ENCODE measurements at regions not wholly inside any gene's neighbourhood (a gene's known extent, or its start where the extent isn't known, plus 50 kb on each side); places are given as distances from the start of the nearest gene placed in this dataset.

- no peak overlapping the region for H3K9ac ChIP-seq (ENCODE audit: control insufficient read depth, extremely low read depth, insufficient read depth, low read length)
- DNase-seq (ENCODE audit: low read depth, low spot score), result no peak
- H3K27me3 ChIP-seq (ENCODE audit: control insufficient read depth, extremely low read depth, insufficient read depth, low read length), result no peaks in the 10 kb centered on the region
- no peaks in the 10 kb centered on the region for H3K36me3 ChIP-seq (ENCODE audit: control insufficient read depth in 2 of 2, extremely low read depth in 1 of 2, insufficient read depth in 2 of 2, low read length in 2 of 2)
- no peak overlapping the region for H3K4me2 ChIP-seq (ENCODE audit: control insufficient read depth, extremely low read depth, insufficient read depth, low read depth, low read length)
- H3K4me3 ChIP-seq (ENCODE audit: control insufficient read depth in 2 of 3, extremely low read depth in 1 of 3, insufficient read depth in 2 of 3, low read depth in 1 of 3, low read length in 3 of 3), result no peak overlapping the region
- no peaks in the 10 kb centered on the region for H3K4me1 ChIP-seq (ENCODE audit: control insufficient read depth, extremely low read depth, insufficient read depth, low read length)
- H3K9me3 ChIP-seq (ENCODE audit: control insufficient read depth, low read depth, low read length), result peaks cover 8% of the 10 kb centered on the region
- no peaks in the 10 kb centered on the region for H3K9me1 ChIP-seq (ENCODE audit: control insufficient read depth, extremely low read depth, insufficient read depth, low read length)
- no peak overlapping the region for H2AFZ ChIP-seq (ENCODE audit: control insufficient read depth, low read length)
- H3K79me2 ChIP-seq (ENCODE audit: control insufficient read depth, insufficient read depth, low read length), result no peaks in the 10 kb centered on the region
- H4K20me1 ChIP-seq (ENCODE audit: control insufficient read depth, extremely low read depth, insufficient read depth, low read length), result no peaks in the 10 kb centered on the region
- no peak overlapping the region for H3K27ac ChIP-seq (ENCODE audit: control insufficient read depth, insufficient read depth, low read length)
- dilution Hi-C loops (cut with MboI; ENCODE audit: extremely low pct_ligation_motif_present, low sequenced_read_pairs), result no loop called here
- FAIRE-seq, result no peak
- TF ChIP-seq EZH2 (IDR thresholded peaks at IDR 0.05; ENCODE audit: low read length) (no peak), CTCF (optimal IDR thresholded peaks at IDR 0.05 in 1 of 3, IDR thresholded peaks at IDR 0.05 in 1 of 3, conservative IDR thresholded peaks at IDR 0.05 in 1 of 3; ENCODE audit: extremely low read depth in 1 of 3, insufficient read depth in 2 of 3, low read length in 3 of 3) (no peak)
Measured at GRCh38 chr2:81661081-81661480, 1356.5 kb upstream of the LRRTM1 start.

GRCh38 chr2:81658227-81658626 is 1353.7 kb upstream of the LRRTM1 start:
- H3K27ac ChIP-seq (ENCODE audit: control insufficient read depth, insufficient read depth, low read length), result no peak overlapping the region
- H3K9ac ChIP-seq (ENCODE audit: control insufficient read depth, extremely low read depth, insufficient read depth, low read length), result no peak overlapping the region
- H3K4me1 ChIP-seq (ENCODE audit: control insufficient read depth, extremely low read depth, insufficient read depth, low read length), result no peaks in the 10 kb centered on the region
- no peaks in the 10 kb centered on the region for H3K36me3 ChIP-seq (ENCODE audit: control insufficient read depth in 2 of 2, extremely low read depth in 1 of 2, insufficient read depth in 2 of 2, low read length in 2 of 2)
- FAIRE-seq (no peak), DNase-seq (ENCODE audit: low read depth, low spot score) (no peak)
- no peak overlapping the region for H3K4me2 ChIP-seq (ENCODE audit: control insufficient read depth, extremely low read depth, insufficient read depth, low read depth, low read length)
- H3K9me3 ChIP-seq (ENCODE audit: control insufficient read depth, low read depth, low read length), result peaks cover 8% of the 10 kb centered on the region
- H2AFZ ChIP-seq (ENCODE audit: control insufficient read depth, low read length), result no peak overlapping the region
- H3K79me2 ChIP-seq (ENCODE audit: control insufficient read depth, insufficient read depth, low read length), result no peaks in the 10 kb centered on the region
- no peaks in the 10 kb centered on the region for H3K9me1 ChIP-seq (ENCODE audit: control insufficient read depth, extremely low read depth, insufficient read depth, low read length)
- H3K4me3 ChIP-seq (ENCODE audit: control insufficient read depth in 2 of 3, extremely low read depth in 1 of 3, insufficient read depth in 2 of 3, low read depth in 1 of 3, low read length in 3 of 3), result no peak overlapping the region
- no peaks in the 10 kb centered on the region for H3K27me3 ChIP-seq (ENCODE audit: control insufficient read depth, extremely low read depth, insufficient read depth, low read length)
- TF ChIP-seq CTCF (optimal IDR thresholded peaks at IDR 0.05 in 1 of 3, IDR thresholded peaks at IDR 0.05 in 1 of 3, conservative IDR thresholded peaks at IDR 0.05 in 1 of 3; ENCODE audit: extremely low read depth in 1 of 3, insufficient read depth in 2 of 3, low read length in 3 of 3) (no peak), EZH2 (IDR thresholded peaks at IDR 0.05; ENCODE audit: low read length) (no peak)
- no peaks in the 10 kb centered on the region for H4K20me1 ChIP-seq (ENCODE audit: control insufficient read depth, extremely low read depth, insufficient read depth, low read length)
- dilution Hi-C loops (cut with MboI; ENCODE audit: extremely low pct_ligation_motif_present, low sequenced_read_pairs), result no loop called here
